WERI-Rb-1 (cell line): ENCODE measurements at regions not wholly inside any gene's neighbourhood (a gene's known extent, or its start where the extent isn't known, plus 50 kb on each side); places are given as distances from the start of the nearest gene placed in this dataset.

Experiments
- DNase-seq: peaks from one replicate; pipeline ENCODE4 v3.0.0-alpha.2; 2020
- H3K27ac ChIP-seq: fragments of 250-450 bp; sonication (Bioruptor Pico); 2 replicates; pipeline ENCODE4 v1.5.1; 2020; ENCODE audit warnings: mild to moderate bottlenecking, moderate library complexity
- H3K27me3 ChIP-seq: fragments of 250-450 bp; sonication (Bioruptor Pico); 2 replicates; pipeline ENCODE4 v1.5.1; 2021; ENCODE audit warnings: mild to moderate bottlenecking, low read depth, moderate library complexity; ENCODE audit not compliant: insufficient read depth, severe bottlenecking
- H3K36me3 ChIP-seq: fragments of 250-450 bp; sonication (Bioruptor Pico); 2 replicates; pipeline ENCODE4 v1.5.1; 2020; ENCODE audit warnings: mild to moderate bottlenecking, moderate library complexity
- H3K4me3 ChIP-seq: 2 replicates; pipeline ENCODE4 v1.5.1; 2011; ENCODE audit warnings: low read depth, mild to moderate bottlenecking, control low read depth, low read length
- H3K9me3 ChIP-seq: fragments of 250-450 bp; sonication (Bioruptor Pico); 2 replicates; pipeline ENCODE4 v1.5.1; 2021; ENCODE audit warnings: mild to moderate bottlenecking, moderate library complexity; ENCODE audit not compliant: severe bottlenecking
- CTCF ChIP-seq: IDR thresholded peaks from 2 replicates; pipeline ENCODE4 v1.5.1; 2011; ENCODE audit warnings: low read depth, mild to moderate bottlenecking, control low read depth, inconsistent platforms, low read length

GRCh38 chr18:77376043-77376732 lies 126.5 kb downstream of the GALR1 start:
- no peaks in the 10 kb centered on the region for H3K9me3 ChIP-seq
- no peaks in the 10 kb centered on the region for H3K27me3 ChIP-seq
- H3K36me3 ChIP-seq = no peaks in the 10 kb centered on the region
- no peak overlapping the region for H3K27ac ChIP-seq
- TF ChIP-seq CTCF = no peak
- H3K4me3 ChIP-seq = no peak overlapping the region
- no peak for DNase-seq

- Histone ChIP-seq H3K9me3 (no peaks in the 10 kb centered on the region), H3K27me3 (no peaks in the 10 kb centered on the region), H3K27ac (no peak overlapping the region), H3K4me3 (no peak overlapping the region), H3K36me3 (no peaks in the 10 kb centered on the region)
- no peak for DNase-seq
- no peak for TF ChIP-seq CTCF
Observed at GRCh38 chr18:77376733-77377094, 127.1 kb downstream of the GALR1 start.

- H3K27me3 ChIP-seq = no peaks in the 10 kb centered on the region
- H3K36me3 ChIP-seq = no peaks in the 10 kb centered on the region
- H3K9me3 ChIP-seq = no peaks in the 10 kb centered on the region
- no peak overlapping the region for H3K27ac ChIP-seq
- no peak for DNase-seq
- H3K4me3 ChIP-seq = no peak overlapping the region
- TF ChIP-seq CTCF = no peak
Observed at GRCh38 chr18:77377813-77378212, 128.2 kb downstream of the GALR1 start.

GRCh38 chr18:77379976-77380509 lies 130.4 kb downstream of the GALR1 start:
- no peak for TF ChIP-seq CTCF
- no peak for DNase-seq
- no peaks in the 10 kb centered on the region for H3K36me3 ChIP-seq
- H3K9me3 ChIP-seq = no peaks in the 10 kb centered on the region
- H3K27ac ChIP-seq = no peak overlapping the region
- H3K27me3 ChIP-seq = no peaks in the 10 kb centered on the region
- H3K4me3 ChIP-seq = no peak overlapping the region

- no peak for DNase-seq
- Histone ChIP-seq H3K9me3 (no peaks in the 10 kb centered on the region), H3K4me3 (no peak overlapping the region), H3K27ac (no peak overlapping the region), H3K36me3 (no peaks in the 10 kb centered on the region), H3K27me3 (no peaks in the 10 kb centered on the region)
- no peak for TF ChIP-seq CTCF
Observed at GRCh38 chr18:77380695-77381094, 131.0 kb downstream of the GALR1 start.

GRCh38 chr18:77392321-77392720 lies 142.7 kb downstream of the GALR1 start:
- DNase-seq = no peak
- H3K36me3 ChIP-seq = no peaks in the 10 kb centered on the region
- peaks cover 5% of the 10 kb centered on the region for H3K9me3 ChIP-seq
- H3K27ac ChIP-seq = no peak overlapping the region
- no peak overlapping the region for H3K4me3 ChIP-seq
- no peak for TF ChIP-seq CTCF
- no peaks in the 10 kb centered on the region for H3K27me3 ChIP-seq
